A673 (cell line): ENCODE measurements at regions not wholly inside any gene's neighbourhood (a gene's known extent, or its start where the extent isn't known, plus 50 kb on each side); places are given as distances from the start of the nearest gene placed in this dataset.
"Not testable (repeated sequence)": the region's sequence is repeated elsewhere in the genome, so short reads cannot be mapped to it uniquely, and the experiment has no call there.

Experiments
- BruUV-seq: library from RNA; stranded (reverse); fragments of 400-500 nt; replicated peaks from 2 replicates; lab custom pipeline; 2021; lab: Mats Ljungman, UMichigan
- CTCF ChIA-PET: fragments of 300-600 bp; sonication (Branson Sonifier 250); formaldehyde crosslinking; loops from one replicate; lab custom pipeline; 2022; ENCODE audit warnings: antibody characterized with exemption; lab: Charles Lee
- POLR2A ChIA-PET: fragments of 300-600 bp; sonication (Branson Sonifier 250); formaldehyde crosslinking; loops from one replicate; lab custom pipeline; 2022; ENCODE audit warnings: antibody characterized with exemption; ENCODE audit not compliant: low non-redundant PET; lab: Charles Lee
- DNase-seq: peaks from one replicate; pipeline ENCODE4 v3.0.0-alpha.2; 2015; ENCODE audit warnings: low spot score
- H3K27ac ChIP-seq: fragments of 200-600 bp; sonication (generic); 2 replicates; pipeline ENCODE4 v1.5.1; 2016; ENCODE audit warnings: mixed run types, low read depth, mild to moderate bottlenecking, mixed read lengths, antibody characterized with exemption, low read length; ENCODE audit not compliant: poor library complexity, severe bottlenecking
- H3K27me3 ChIP-seq: fragments of 200-600 bp; sonication (generic); replicated peaks from 2 replicates; pipeline ENCODE4 v1.6.1; 2017; ENCODE audit warnings: mixed run types, low read depth, mild to moderate bottlenecking, mixed read lengths, antibody characterized with exemption, low read length; ENCODE audit not compliant: insufficient read depth, poor library complexity
- H3K36me3 ChIP-seq: fragments of 200-600 bp; sonication (generic); 2 replicates; pipeline ENCODE4 v1.6.1; 2016; ENCODE audit warnings: mixed run types, mild to moderate bottlenecking, mixed read lengths, antibody characterized with exemption, low read length; ENCODE audit not compliant: insufficient read depth, poor library complexity, severe bottlenecking
- H3K4me1 ChIP-seq: fragments of 200-600 bp; sonication (generic); 2 replicates; pipeline ENCODE4 v1.6.1; 2017; ENCODE audit warnings: mixed run types, mild to moderate bottlenecking, mixed read lengths, antibody characterized with exemption, low read length; ENCODE audit not compliant: insufficient read depth, poor library complexity, severe bottlenecking
- H3K4me3 ChIP-seq: fragments of 200-600 bp; sonication (generic); 2 replicates; pipeline ENCODE4 v1.5.1; 2016; ENCODE audit warnings: low read depth, mixed run types, mild to moderate bottlenecking, mixed read lengths, low read length; ENCODE audit not compliant: poor library complexity, severe bottlenecking
- H3K9me3 ChIP-seq: fragments of 200-600 bp; sonication (generic); 2 replicates; pipeline ENCODE4 v1.6.1; 2016; ENCODE audit warnings: mixed run types, low read depth, mild to moderate bottlenecking, mixed read lengths, antibody characterized with exemption, low read length; ENCODE audit not compliant: poor library complexity, severe bottlenecking
- CTCF ChIP-seq: fragments of 300-800, 200-600 bp; sonication (generic); conservative IDR thresholded peaks from 2 replicates; pipeline ENCODE4 v1.5.1; 2017; ENCODE audit warnings: low read depth, mild to moderate bottlenecking, antibody characterized with exemption, low read length, moderate library complexity, mixed read lengths
- EZH2 ChIP-seq: fragments of 200-600 bp; sonication (generic); IDR thresholded peaks from 2 replicates; pipeline ENCODE4 v1.6.1; 2017; ENCODE audit warnings: borderline replicate concordance, low read depth, mild to moderate bottlenecking, mixed read lengths, antibody characterized with exemption, low read length; ENCODE audit not compliant: poor library complexity, severe bottlenecking
- intact Hi-C: fragments of 100-400 bp; cut with micrococcal nuclease; formaldehyde crosslinking; loops from one replicate; pipeline ENCODE4 v1.10.0; 2022; ENCODE audit not compliant: unreplicated experiment

DNA sequence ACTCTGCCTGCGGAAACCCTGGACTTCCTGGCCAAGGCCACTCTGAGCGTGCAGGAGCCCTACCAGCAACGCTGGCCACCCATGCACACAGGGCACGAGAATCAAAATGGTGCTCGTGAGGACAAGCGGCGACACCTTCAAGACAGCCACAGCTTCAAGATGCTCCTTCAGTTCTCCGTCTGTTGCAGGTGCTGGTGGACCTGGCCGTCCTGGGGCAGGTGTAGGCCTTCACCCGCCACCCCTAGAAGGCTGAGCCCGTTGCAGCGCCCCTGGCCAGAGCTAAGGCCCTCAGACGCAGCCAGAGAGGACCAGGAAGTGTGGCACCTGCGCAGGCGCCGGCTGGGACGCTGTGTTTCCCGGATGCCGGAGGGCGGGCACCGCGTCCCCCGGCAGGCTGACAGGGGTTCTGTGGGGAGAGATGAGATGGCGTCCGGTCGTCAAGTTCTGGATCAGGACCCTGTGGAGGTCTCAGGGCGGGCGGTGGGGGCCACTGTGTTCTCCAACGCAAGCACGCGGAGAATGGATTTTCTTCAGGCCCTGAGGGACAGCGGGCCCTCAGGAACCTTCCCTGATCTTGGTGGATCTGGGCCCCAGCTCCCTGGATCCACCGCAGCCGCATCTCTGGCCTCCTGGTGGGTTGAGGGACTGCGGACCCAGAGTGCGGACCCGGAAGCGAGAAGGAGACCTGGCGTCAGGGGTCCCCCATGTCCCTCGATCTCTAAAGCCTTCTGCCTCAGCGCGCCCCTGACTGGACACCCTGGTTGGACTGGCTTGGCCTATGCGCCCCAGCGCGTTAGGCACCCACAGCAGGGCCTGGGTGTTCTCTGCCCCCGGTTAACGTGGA, 1770.8 kb upstream of the CDH9 start:
- no peaks in the 10 kb centered on the region for H3K4me1 ChIP-seq
- no peaks in the 10 kb centered on the region for H3K36me3 ChIP-seq
- POLR2A ChIA-PET: no interaction called here
- intact Hi-C loops: no loop called here
- H3K4me3 ChIP-seq: no peak overlapping the region
- H3K27ac ChIP-seq: no peak overlapping the region
- no TSS peak for BruUV-seq
- no peaks in the 10 kb centered on the region for H3K9me3 ChIP-seq
- CTCF ChIA-PET: no interaction called here
- no peaks in the 10 kb centered on the region for H3K27me3 ChIP-seq
- TF ChIP-seq EZH2 (no peak), CTCF (no peak)
- DNase-seq: no peak

DNA sequence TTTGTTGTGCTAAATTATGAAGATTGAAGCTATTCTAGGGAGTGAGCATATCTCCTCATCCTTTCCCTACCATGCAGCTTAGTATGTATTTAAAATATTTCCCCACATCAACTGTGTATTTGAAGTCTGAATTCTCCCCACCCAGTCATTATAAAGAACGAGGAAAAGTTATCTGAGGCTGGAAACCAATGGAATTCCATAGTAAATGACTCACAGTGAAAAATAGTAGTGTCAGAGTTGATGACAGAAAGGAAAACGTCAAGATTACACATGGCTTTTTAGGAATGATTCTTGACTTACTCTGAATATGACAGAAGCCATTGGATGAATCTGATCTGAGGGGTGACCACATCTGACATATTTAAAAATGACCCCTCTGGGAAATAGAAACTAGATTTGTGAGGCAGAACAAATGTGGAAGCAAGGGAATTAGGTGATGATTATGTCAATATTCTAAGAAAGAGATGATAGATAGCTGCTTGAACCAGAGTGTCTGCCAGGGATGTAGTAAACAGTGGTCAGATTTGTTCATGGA, 1768.9 kb upstream of the CDH9 start:
- H3K4me1 ChIP-seq: no peaks in the 10 kb centered on the region
- no peak overlapping the region for H3K4me3 ChIP-seq
- ChIA-PET POLR2A (no interaction called here), CTCF (no interaction called here)
- no peaks in the 10 kb centered on the region for H3K27me3 ChIP-seq
- H3K36me3 ChIP-seq: no peaks in the 10 kb centered on the region
- H3K27ac ChIP-seq: no peak overlapping the region
- H3K9me3 ChIP-seq: no peaks in the 10 kb centered on the region
- DNase-seq: no peak
- intact Hi-C loops: no loop called here
- TF ChIP-seq EZH2 (no peak), CTCF (no peak)
- BruUV-seq: no TSS peak

- intact Hi-C loops, H3K36me3 ChIP-seq, DNase-seq, BruUV-seq, POLR2A ChIA-PET, H3K27me3 ChIP-seq, H3K4me1 ChIP-seq, H3K9me3 ChIP-seq, CTCF ChIA-PET, H3K27ac ChIP-seq, H3K4me3 ChIP-seq: not testable (repeated sequence)
These were observed 1760.6 kb upstream of the CDH9 start for GRCh38 chr5:28799035-28799434.

- H3K9me3 ChIP-seq: no peaks in the 10 kb centered on the region
- ChIA-PET POLR2A (no interaction called here), CTCF (no interaction called here)
- H3K4me1 ChIP-seq: no peaks in the 10 kb centered on the region
- H3K36me3 ChIP-seq: no peaks in the 10 kb centered on the region
- no peak overlapping the region for H3K4me3 ChIP-seq
- no peaks in the 10 kb centered on the region for H3K27me3 ChIP-seq
- DNase-seq: no peak
- intact Hi-C loops: no loop called here
- BruUV-seq: no TSS peak
- TF ChIP-seq CTCF (no peak), EZH2 (no peak)
- no peak overlapping the region for H3K27ac ChIP-seq
These were observed 1750.6 kb upstream of the CDH9 start for GRCh38 chr5:28788954-28789353.
